ENCODE measurements at regions not wholly inside any gene's neighbourhood (a gene's known extent, or its start where the extent isn't known, plus 50 kb on each side); places are given as distances from the start of the nearest gene placed in this dataset.
A peak's percentile ranks its signal among the peaks of the same experiment; 100 is the strongest.

DNA sequence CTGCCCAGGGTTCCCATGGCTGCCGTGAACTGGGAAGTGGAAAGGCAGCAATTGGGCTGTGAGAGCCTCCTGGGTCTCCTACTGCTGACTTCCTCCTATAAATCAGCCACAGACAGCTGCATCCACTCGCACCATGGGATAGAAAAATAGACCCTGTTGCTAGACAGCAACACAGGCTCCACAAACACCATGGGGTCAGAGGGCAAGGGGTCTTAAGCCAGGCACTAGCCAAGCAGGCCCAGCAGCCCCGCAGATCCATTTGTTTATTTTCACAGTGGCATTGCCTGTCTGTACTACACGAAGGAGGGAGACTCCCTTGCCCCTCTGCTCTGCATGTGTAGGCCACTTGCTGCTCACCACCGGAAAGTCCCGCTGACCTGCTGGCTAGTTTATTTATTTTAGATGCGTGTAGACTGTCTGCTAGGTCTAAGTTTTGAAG, 139.8 kb downstream of the DACT1 start:
- no peak overlapping the region for H3K4me3 ChIP-seq (replicated peaks; ENCODE audit: low read depth, low read length)
- peak; percentile 43 for DNase-seq (ENCODE audit: extremely low read depth, low read depth)
- TF ChIP-seq, protein P1, sequence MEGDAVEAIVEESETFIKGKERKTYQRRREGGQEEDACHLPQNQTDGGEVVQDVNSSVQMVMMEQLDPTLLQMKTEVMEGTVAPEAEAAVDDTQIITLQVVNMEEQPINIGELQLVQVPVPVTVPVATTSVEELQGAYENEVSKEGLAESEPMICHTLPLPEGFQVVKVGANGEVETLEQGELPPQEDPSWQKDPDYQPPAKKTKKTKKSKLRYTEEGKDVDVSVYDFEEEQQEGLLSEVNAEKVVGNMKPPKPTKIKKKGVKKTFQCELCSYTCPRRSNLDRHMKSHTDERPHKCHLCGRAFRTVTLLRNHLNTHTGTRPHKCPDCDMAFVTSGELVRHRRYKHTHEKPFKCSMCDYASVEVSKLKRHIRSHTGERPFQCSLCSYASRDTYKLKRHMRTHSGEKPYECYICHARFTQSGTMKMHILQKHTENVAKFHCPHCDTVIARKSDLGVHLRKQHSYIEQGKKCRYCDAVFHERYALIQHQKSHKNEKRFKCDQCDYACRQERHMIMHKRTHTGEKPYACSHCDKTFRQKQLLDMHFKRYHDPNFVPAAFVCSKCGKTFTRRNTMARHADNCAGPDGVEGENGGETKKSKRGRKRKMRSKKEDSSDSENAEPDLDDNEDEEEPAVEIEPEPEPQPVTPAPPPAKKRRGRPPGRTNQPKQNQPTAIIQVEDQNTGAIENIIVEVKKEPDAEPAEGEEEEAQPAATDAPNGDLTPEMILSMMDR (IDR thresholded peaks at IDR 0.05; ENCODE audit: low read depth, low read length, missing control alignments): no peak

DNA sequence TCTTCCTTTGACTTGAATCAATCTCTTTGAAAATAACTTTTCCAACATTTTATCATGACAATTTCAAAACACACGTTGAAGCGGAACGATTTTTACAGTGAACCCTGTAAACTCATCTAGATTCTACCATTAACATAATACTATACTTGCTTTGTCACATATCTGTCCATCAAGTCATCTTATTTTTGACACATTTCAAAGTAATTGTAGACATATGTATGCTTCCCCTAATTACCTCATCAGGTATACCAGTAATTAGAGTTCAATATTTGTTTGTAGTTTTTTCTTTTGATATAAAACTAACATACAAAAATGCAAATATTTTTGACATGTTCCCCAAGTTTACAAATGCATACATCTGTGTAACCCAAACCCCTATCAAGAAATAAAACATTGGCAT, 140.4 kb downstream of the DACT1 start:
- TF ChIP-seq, protein P1 (IDR thresholded peaks at IDR 0.05; ENCODE audit: low read depth, low read length, missing control alignments): no peak
- DNase-seq (ENCODE audit: extremely low read depth, low read depth): no peak
- no peak overlapping the region for H3K4me3 ChIP-seq (replicated peaks; ENCODE audit: low read depth, low read length)

DNA sequence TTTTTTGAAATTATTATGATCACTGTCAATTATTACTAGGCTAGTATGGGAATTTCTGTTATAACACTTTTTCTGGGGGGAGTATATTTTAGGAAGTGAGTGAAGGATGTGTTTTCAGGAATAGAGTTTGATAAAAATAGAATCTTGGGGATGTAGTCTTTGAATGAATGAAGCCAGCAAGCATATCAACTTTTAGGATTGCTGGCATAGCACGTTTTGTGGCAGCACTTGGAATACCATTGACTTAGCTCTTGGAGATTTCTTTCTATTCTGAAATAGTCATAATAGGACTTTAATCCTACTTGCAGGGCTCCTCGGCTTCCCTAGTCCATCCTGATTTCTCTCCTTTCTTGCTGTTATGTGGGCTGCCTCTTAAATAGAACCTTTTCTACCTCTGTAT, 141.6 kb downstream of the DACT1 start:
- no peak for DNase-seq (ENCODE audit: extremely low read depth, low read depth)
- H3K4me3 ChIP-seq (replicated peaks; ENCODE audit: low read depth, low read length): no peak overlapping the region
- TF ChIP-seq, protein P1 (IDR thresholded peaks at IDR 0.05; ENCODE audit: low read depth, low read length, missing control alignments): no peak

DNA sequence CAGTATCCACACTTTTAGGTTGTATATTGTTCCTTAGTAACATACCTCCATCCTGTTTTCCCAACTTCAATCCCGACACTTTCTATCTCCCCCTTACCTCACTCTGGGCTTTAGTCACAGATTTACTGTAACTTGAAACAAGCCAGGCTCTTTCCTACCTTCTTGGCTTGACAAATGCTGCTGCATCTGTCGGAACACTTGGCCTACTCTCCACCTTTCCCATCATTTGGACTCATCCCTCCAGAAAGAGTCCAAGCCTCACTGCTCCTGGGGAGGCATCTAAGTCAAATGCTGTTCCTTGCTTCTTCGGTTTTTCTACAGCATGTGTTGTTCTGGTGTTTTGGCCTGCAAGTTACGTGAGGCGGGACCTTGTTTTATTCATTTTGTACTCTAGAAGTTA, 142.4 kb downstream of the DACT1 start:
- DNase-seq (ENCODE audit: extremely low read depth, low read depth): no peak
- TF ChIP-seq, protein P1 (IDR thresholded peaks at IDR 0.05; ENCODE audit: low read depth, low read length, missing control alignments): no peak
- no peak overlapping the region for H3K4me3 ChIP-seq (replicated peaks; ENCODE audit: low read depth, low read length)

DNA sequence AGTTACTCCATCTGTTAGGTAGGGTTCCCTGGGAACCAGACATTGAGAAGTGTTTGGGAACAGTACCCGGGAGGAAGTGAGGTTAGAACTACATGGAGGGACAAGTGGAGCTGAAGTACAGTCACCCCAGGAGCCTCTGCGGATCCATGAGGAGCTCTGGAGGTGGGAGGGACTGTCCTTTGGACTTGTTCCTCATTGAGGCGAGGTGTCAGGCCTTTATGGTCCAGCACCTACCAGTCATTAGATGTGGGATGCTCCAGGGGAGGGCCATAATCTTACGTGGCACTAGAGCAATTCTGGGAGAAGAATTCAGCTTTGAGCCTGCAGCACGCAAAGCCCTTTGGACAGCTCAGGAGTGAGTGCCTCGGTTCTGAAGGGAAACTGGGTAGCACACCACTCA, 142.8 kb downstream of the DACT1 start:
- DNase-seq (ENCODE audit: extremely low read depth, low read depth): no peak
- TF ChIP-seq, protein P1 (IDR thresholded peaks at IDR 0.05; ENCODE audit: low read depth, low read length, missing control alignments): no peak
- H3K4me3 ChIP-seq (replicated peaks; ENCODE audit: low read depth, low read length): no peak overlapping the region

DNA sequence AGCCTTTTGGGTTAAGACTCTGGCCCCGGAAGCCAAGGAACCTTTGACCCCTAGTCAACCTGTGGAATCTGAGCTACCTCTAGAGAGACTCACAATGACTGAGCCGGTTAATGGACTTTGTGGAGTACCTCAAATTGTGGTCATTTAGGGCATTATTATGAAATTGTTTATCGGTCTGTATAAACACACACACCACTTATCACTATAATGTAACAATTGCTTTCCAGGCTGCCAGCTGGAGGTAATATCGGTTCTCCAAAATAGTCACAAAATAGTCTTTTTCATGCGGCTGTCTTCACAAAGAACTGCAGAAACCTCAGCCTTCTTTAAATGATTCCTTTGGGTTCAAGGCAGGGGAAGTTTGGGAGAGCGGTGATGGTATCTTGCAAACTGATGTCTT, 144.2 kb downstream of the DACT1 start:
- no peak overlapping the region for H3K4me3 ChIP-seq (replicated peaks; ENCODE audit: low read depth, low read length)
- DNase-seq (ENCODE audit: extremely low read depth, low read depth): no peak
- TF ChIP-seq, protein P1 (IDR thresholded peaks at IDR 0.05; ENCODE audit: low read depth, low read length, missing control alignments): no peak

DNA sequence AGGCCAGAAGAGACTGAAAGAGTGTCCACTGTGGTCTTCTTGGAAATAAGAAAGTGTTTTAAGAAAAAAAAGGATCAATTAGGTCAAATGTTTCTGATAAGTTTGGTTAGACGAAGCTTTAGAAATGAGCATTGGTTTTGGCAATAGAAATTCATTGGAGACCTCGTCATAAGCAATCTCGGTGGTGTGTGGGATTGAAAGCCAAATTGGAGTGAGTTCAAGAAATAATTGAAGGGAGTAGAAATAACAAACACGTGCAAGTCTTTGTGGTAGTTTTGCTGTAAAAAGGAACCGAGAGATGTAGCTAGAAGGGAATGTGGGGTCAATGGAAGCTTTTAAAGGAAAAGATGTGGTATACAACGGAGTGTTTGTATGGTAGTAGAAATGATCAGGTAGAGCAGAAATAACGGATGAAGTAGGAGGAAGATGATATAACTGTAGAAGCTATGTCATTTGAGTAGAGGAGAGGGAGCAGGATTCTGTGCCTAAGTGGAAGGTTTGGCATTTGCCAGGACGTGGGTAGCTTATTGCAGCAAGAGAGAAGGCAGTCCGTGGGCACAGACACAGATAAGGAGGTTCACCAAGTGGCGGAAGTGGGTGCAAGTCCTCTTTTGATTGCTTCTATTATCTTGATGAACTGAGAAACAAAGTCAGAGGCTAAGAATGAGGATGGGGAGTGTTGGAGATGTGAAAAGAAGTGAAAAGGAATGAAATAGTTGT, 146.2 kb downstream of the DACT1 start:
- H3K4me3 ChIP-seq (replicated peaks; ENCODE audit: low read depth, low read length): no peak overlapping the region
- DNase-seq (ENCODE audit: extremely low read depth, low read depth): no peak
- TF ChIP-seq, protein P1 (IDR thresholded peaks at IDR 0.05; ENCODE audit: low read depth, low read length, missing control alignments): no peak
